SK-N-SH (cell line): ENCODE measurements at regions not wholly inside any gene's neighbourhood (a gene's known extent, or its start where the extent isn't known, plus 50 kb on each side); places are given as distances from the start of the nearest gene placed in this dataset.
A peak's percentile ranks its signal among the peaks of the same experiment; 100 is the strongest.

ENCODE experiments used
- CTCF ChIA-PET: fragments of 300-600, 350-600 bp; formaldehyde crosslinking; extraction: SDS; loops from one replicate; lab custom pipeline; 2021; lab: Yijun Ruan, JAX
- POLR2A ChIA-PET: fragments of 350-600 bp; sonication (Branson Sonifier 250); formaldehyde crosslinking; extraction: SDS; loops from one replicate; lab custom pipeline; 2020; ENCODE audit warnings: antibody characterized with exemption, inconsistent platforms; lab: Yijun Ruan, JAX
- DNase-seq: peaks from one replicate; pipeline ENCODE4 v3.0.0; 2012
- H2AFZ ChIP-seq: fragments of 200-600 bp; sonication (generic); 2 replicates; pipeline ENCODE4 v1.8.1; 2016; ENCODE audit warnings: antibody characterized with exemption, mild to moderate bottlenecking, low read depth
- H3F3A ChIP-seq: fragments of 200-600 bp; sonication (generic); replicated peaks from 2 replicates; pipeline ENCODE3; 2016; ENCODE audit warnings: antibody characterized with exemption, mild to moderate bottlenecking; ENCODE audit not compliant: insufficient read depth
- H3K27ac ChIP-seq, 2 experiments: fragments of 200-500 bp in 1 of 2; fragments of 200-600 bp in 1 of 2; sonication (Bioruptor generic) in 1 of 2; sonication (generic), shearing (Covaris generic) in 1 of 2; 2 replicates each; pipeline versions ENCODE4 v1.5.1 to v1.6.1; 2014 to 2016; ENCODE audit warnings: low read depth in 2 of 2, inconsistent platforms in 1 of 2, low read length in 1 of 2, mild to moderate bottlenecking in 1 of 2, mixed read lengths in 1 of 2
- H3K27me3 ChIP-seq: fragments of 200-600 bp; sonication (generic), shearing (Covaris generic); 2 replicates; pipeline ENCODE4 v1.6.1; 2016; ENCODE audit warnings: mixed run types; ENCODE audit not compliant: insufficient read depth
- H3K36me3 ChIP-seq, 2 experiments: fragments of 200-500 bp in 1 of 2; fragments of 200-600 bp in 1 of 2; sonication (Bioruptor generic) in 1 of 2; sonication (generic) in 1 of 2; replicated peaks in 1 of 2; 2 replicates each; pipeline versions ENCODE3 to v1.5.1; 2014 to 2016; ENCODE audit warnings: low read length in 1 of 2, mild to moderate bottlenecking in 1 of 2; ENCODE audit not compliant: insufficient read depth in 2 of 2, control insufficient read depth in 1 of 2
- H3K4me1 ChIP-seq, 2 experiments: fragments of 200-500 bp in 1 of 2; fragments of 200-600 bp in 1 of 2; sonication (Bioruptor generic) in 1 of 2; sonication (generic), shearing (Covaris generic) in 1 of 2; 2 replicates each; pipeline versions ENCODE4 v1.5.1 to v1.6.1; 2014 to 2016; ENCODE audit warnings: low read depth in 1 of 2, low read length in 1 of 2, mixed run types in 1 of 2; ENCODE audit not compliant: insufficient read depth in 2 of 2, control insufficient read depth in 1 of 2
- H3K4me2 ChIP-seq: fragments of 200-600 bp; sonication (generic), shearing (Covaris generic); 2 replicates; pipeline ENCODE4 v1.6.1; 2017; ENCODE audit warnings: mixed run types
- H3K4me3 ChIP-seq, 2 experiments: fragments of 200-500 bp in 1 of 2; fragments of 200-600 bp in 1 of 2; sonication (Bioruptor generic) in 1 of 2; sonication (generic), shearing (Covaris generic) in 1 of 2; 2 replicates each; pipeline versions ENCODE4 v1.5.1 to v1.8.1; 2014 to 2016; ENCODE audit warnings: low read depth in 2 of 2, inconsistent platforms in 1 of 2, low read length in 1 of 2, mild to moderate bottlenecking in 1 of 2, mixed read lengths in 1 of 2, moderate library complexity in 1 of 2
- H3K79me2 ChIP-seq: fragments of 200-600 bp; sonication (generic); 2 replicates; pipeline ENCODE4 v1.8.1; 2017; ENCODE audit warnings: mild to moderate bottlenecking; ENCODE audit not compliant: insufficient read depth
- H3K9ac ChIP-seq: fragments of 200-600 bp; sonication (generic); 2 replicates; pipeline ENCODE4 v1.6.1; 2017; ENCODE audit warnings: mixed run types
- H3K9me2 ChIP-seq: fragments of 200-600 bp; sonication (generic); 2 replicates; pipeline ENCODE4 v1.6.1; 2017; ENCODE audit warnings: mixed run types
- H3K9me3 ChIP-seq: fragments of 200-600 bp; sonication (generic); 2 replicates; pipeline ENCODE4 v1.6.1; 2017; ENCODE audit warnings: mixed run types, mild to moderate bottlenecking, moderate library complexity
- H4K20me1 ChIP-seq: fragments of 200-600 bp; sonication (generic); 2 replicates; pipeline ENCODE4 v1.6.1; 2017; ENCODE audit warnings: mild to moderate bottlenecking, mixed run types; ENCODE audit not compliant: insufficient read depth
- CTCF ChIP-seq: fragments of 200-600 bp; sonication (generic); IDR thresholded peaks from 2 replicates; pipeline ENCODE4 v1.6.1; 2017; ENCODE audit warnings: antibody characterized with exemption, mild to moderate bottlenecking, moderate library complexity
- EZH2phosphoT487 ChIP-seq: fragments of 200-600 bp; sonication (generic); IDR thresholded peaks from 2 replicates; pipeline ENCODE4 v1.6.1; 2017; ENCODE audit warnings: low read depth, mixed run types, mild to moderate bottlenecking, antibody characterized with exemption, moderate library complexity, borderline replicate concordance
- FOSL2 ChIP-seq: IDR thresholded peaks from 2 replicates; pipeline ENCODE4 v1.4.0; 2012; ENCODE audit warnings: low read depth, mild to moderate bottlenecking, moderate library complexity, borderline replicate concordance
- GABPA ChIP-seq: IDR thresholded peaks from 2 replicates; pipeline ENCODE4 v1.4.0; 2012; ENCODE audit warnings: low read depth, mild to moderate bottlenecking
- IRF3 ChIP-seq: fragments of 150-350 bp; IDR thresholded peaks from 2 replicates; pipeline ENCODE4 v1.6.1; 2016; ENCODE audit warnings: mild to moderate bottlenecking, low read depth, low read length
- JUND ChIP-seq: IDR thresholded peaks from 2 replicates; pipeline ENCODE4 v1.4.0; 2012
- MAX ChIP-seq: IDR thresholded peaks from 2 replicates; pipeline ENCODE4 v1.4.0; 2012; ENCODE audit warnings: low read depth
- MXI1 ChIP-seq: IDR thresholded peaks from 2 replicates; pipeline ENCODE4 v1.6.1; 2012; ENCODE audit warnings: mild to moderate bottlenecking, low read depth, low read length, improper control_type of control experiment
- NFIC ChIP-seq: IDR thresholded peaks from 2 replicates; pipeline ENCODE4 v1.4.0; 2012; ENCODE audit warnings: borderline replicate concordance
- NRF1 ChIP-seq: IDR thresholded peaks from 2 replicates; pipeline ENCODE4 v1.6.1; 2012; ENCODE audit warnings: low read depth, mild to moderate bottlenecking, low read length
- POLR2AphosphoS5 ChIP-seq: IDR thresholded peaks from 2 replicates; pipeline ENCODE4 v1.6.1; 2012; ENCODE audit warnings: low read depth, low read length
- RAD21 ChIP-seq: IDR thresholded peaks from 2 replicates; pipeline ENCODE4 v1.6.1; 2012; ENCODE audit warnings: mild to moderate bottlenecking, low read length
- REST ChIP-seq: IDR thresholded peaks from 2 replicates; pipeline ENCODE4 v1.6.1; 2012; ENCODE audit warnings: mild to moderate bottlenecking, low read depth, low read length, moderate library complexity
- RFX5 ChIP-seq: IDR thresholded peaks from 2 replicates; pipeline ENCODE4 v1.6.1; 2012; ENCODE audit warnings: mild to moderate bottlenecking, improper control_type of control experiment, low read length
- RXRA ChIP-seq: IDR thresholded peaks from 2 replicates; pipeline ENCODE4 v1.4.0; 2012; ENCODE audit warnings: low read depth, mild to moderate bottlenecking, borderline replicate concordance
- SMC3 ChIP-seq: IDR thresholded peaks from 2 replicates; pipeline ENCODE4 v1.6.1; 2012; ENCODE audit warnings: low read depth, low read length, improper control_type of control experiment
- TEAD4 ChIP-seq: IDR thresholded peaks from 2 replicates; pipeline ENCODE4 v1.4.0; 2012; ENCODE audit warnings: mild to moderate bottlenecking, borderline replicate concordance; ENCODE audit not compliant: insufficient read depth
- USF2 ChIP-seq: fragments of 150-350 bp; IDR thresholded peaks from 2 replicates; pipeline ENCODE4 v1.6.1; 2017; ENCODE audit warnings: antibody characterized with exemption, low read length, low read depth, borderline replicate concordance
- YY1 ChIP-seq: IDR thresholded peaks from 2 replicates; pipeline ENCODE4 v1.4.0; 2012; ENCODE audit warnings: low read depth, mild to moderate bottlenecking
- WGBS: methylation state at CpG from one replicate; pipeline ENCODE4 v1.1.6; 2017; ENCODE audit warnings: low lambda C conversion rate; 5-methylcytosine and 5-hydroxymethylcytosine counted together

GRCh38 chr3:56997675-56998074 lies 62.8 kb upstream of the SPATA12 start:
- TF ChIP-seq RXRA (no peak), NFIC (no peak), SMC3 (no peak), POLR2AphosphoS5 (no peak), NRF1 (no peak), EZH2phosphoT487 (no peak), USF2 (no peak), RFX5 (no peak), REST (no peak), GABPA (no peak), FOSL2 (no peak), MXI1 (no peak), MAX (no peak), TEAD4 (no peak), YY1 (no peak), IRF3 (no peak), CTCF (no peak), JUND (no peak), RAD21 (no peak)
- Histone ChIP-seq H3K79me2 (no peaks in the 10 kb centered on the region), H3K4me1 (no peaks in the 10 kb centered on the region), H3K4me2 (no peak overlapping the region), H3K4me3 (no peak overlapping the region), H3F3A (no peaks in the 10 kb centered on the region), H3K9me3 (no peaks in the 10 kb centered on the region), H3K9me2 (no peaks in the 10 kb centered on the region), H2AFZ (0 out of 2 replicates have a peak overlapping the region, but pooled peaks have one; percentile 31), H3K27me3 (no peaks in the 10 kb centered on the region), H3K9ac (no peak overlapping the region), H4K20me1 (no peaks in the 10 kb centered on the region), H3K36me3 (no peaks in the 10 kb centered on the region), H3K27ac (no peak overlapping the region)
- ChIA-PET POLR2A (no interaction called here), CTCF (interaction anchor here (0.9 to 4.0 kb wide), 5 partner anchors 9 to 295 kb away, joined by 3 to 57 read pairs (median 15); no protein-coding TSS in a partner anchor)
- no peak for DNase-seq
- WGBS = 94% methylated on average over 5 of the region's 5 CpGs
